ENCODE measurements at regions not wholly inside any gene's neighbourhood (a gene's known extent, or its start where the extent isn't known, plus 50 kb on each side); places are given as distances from the start of the nearest gene placed in this dataset.

DNA sequence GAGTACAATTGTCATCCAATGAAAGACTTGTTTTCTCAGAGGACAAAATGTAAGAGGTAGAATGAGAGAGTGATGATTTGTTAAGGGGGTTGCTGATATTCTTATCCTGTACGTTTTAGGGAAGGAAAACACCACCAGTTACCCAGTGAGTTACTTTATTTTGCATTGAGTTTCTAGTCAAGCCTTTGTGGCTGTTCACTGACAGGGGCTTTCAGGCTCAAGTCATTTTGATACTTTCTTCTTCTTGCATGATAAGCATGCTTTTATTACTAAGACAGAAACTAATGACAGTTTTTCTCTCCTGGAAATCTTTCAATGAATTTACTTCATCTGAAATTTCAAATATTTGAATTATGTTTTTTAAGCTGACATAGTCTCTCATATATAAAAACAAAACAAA is 710.2 kb upstream of the POM121L12 start:
- H3K4me1 ChIP-seq = no peaks in the 10 kb centered on the region
- intact Hi-C loops (cut with DNase I; ENCODE audit: low total_unique reads) = no loop called here
- no peak for TF ChIP-seq POLR2AphosphoS5 (IDR thresholded peaks at IDR 0.05)
- TF ChIP-seq, protein P1, sequence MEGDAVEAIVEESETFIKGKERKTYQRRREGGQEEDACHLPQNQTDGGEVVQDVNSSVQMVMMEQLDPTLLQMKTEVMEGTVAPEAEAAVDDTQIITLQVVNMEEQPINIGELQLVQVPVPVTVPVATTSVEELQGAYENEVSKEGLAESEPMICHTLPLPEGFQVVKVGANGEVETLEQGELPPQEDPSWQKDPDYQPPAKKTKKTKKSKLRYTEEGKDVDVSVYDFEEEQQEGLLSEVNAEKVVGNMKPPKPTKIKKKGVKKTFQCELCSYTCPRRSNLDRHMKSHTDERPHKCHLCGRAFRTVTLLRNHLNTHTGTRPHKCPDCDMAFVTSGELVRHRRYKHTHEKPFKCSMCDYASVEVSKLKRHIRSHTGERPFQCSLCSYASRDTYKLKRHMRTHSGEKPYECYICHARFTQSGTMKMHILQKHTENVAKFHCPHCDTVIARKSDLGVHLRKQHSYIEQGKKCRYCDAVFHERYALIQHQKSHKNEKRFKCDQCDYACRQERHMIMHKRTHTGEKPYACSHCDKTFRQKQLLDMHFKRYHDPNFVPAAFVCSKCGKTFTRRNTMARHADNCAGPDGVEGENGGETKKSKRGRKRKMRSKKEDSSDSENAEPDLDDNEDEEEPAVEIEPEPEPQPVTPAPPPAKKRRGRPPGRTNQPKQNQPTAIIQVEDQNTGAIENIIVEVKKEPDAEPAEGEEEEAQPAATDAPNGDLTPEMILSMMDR (IDR thresholded peaks at IDR 0.05) = no peak
- no peak for TF ChIP-seq POLR2A (IDR thresholded peaks at IDR 0.05)
- no peaks in the 10 kb centered on the region for H3K36me3 ChIP-seq
- H3K27ac ChIP-seq = no peak overlapping the region
- H3K9me3 ChIP-seq = peaks cover 9 to 19% of the 10 kb centered on the region in 2 donors
- H3K4me3 ChIP-seq = no peak overlapping the region
- no peaks in the 10 kb centered on the region for H3K27me3 ChIP-seq
- no peak for DNase-seq (ENCODE audit: low spot score in 2 of 2)

DNA sequence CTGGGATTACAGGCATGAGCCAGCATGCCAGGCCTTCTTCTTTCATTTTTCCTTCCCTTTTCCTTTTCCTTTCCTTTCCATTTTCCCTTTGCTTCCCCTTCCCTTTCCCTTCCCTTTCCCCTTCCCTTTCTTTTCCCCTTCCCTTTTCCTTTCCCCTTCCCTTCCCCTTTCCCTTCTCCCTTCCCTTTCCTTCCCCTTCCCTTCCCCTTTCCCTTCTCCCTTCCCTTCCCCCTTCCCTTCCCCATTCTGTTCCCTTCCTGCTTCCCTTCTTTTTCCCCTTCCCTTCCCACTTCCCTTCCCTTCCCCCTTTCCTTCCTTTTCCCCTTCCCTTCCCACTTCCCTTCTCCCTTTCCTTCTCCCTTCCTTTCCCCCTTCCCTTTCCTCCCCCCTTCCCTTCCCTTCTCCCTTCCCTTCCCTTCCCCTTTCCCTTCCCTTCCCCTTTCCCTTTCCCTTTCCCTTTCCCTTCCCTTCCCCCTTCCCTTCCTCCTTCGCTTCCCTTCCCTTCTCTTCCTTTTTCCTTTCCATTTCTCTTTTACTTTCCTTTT is 712.2 kb upstream of the POM121L12 start:
- H3K4me1 ChIP-seq = no peaks in the 10 kb centered on the region
- no peak for TF ChIP-seq POLR2AphosphoS5 (IDR thresholded peaks at IDR 0.05)
- TF ChIP-seq, protein P1 (IDR thresholded peaks at IDR 0.05) = no peak
- TF ChIP-seq POLR2A (IDR thresholded peaks at IDR 0.05) = no peak
- H3K27me3 ChIP-seq = no peaks in the 10 kb centered on the region
- no peaks in the 10 kb centered on the region for H3K36me3 ChIP-seq
- peaks cover 9 to 14% of the 10 kb centered on the region in 2 donors for H3K9me3 ChIP-seq
- H3K4me3 ChIP-seq = no peak overlapping the region
- no peak overlapping the region for H3K27ac ChIP-seq
- DNase-seq (ENCODE audit: low spot score in 2 of 2) = no peak
- intact Hi-C loops (cut with DNase I; ENCODE audit: low total_unique reads) = no loop called here

DNA sequence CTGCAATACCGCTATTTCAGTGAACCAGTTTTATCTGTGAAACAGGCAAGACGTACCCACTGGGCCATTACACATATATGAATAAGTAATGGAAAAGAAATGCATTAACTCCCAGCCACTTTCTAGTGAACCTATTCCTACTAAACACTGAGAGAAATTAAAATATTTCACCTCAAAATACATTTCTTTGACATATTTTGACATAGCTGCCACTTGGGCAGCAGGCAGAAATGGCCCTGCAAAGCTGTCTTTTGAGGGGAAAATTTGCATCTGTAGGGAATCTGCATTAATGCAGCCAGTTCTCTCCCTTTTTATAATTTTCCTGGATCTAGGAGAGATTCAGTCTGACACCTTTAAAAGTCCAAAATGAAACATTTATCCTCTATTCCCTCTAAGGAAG is 714.8 kb upstream of the POM121L12 start:
- Histone ChIP-seq H3K9me3 (peaks cover 7 to 9% of the 10 kb centered on the region in 2 donors), H3K27me3 (no peaks in the 10 kb centered on the region), H3K4me3 (no peak overlapping the region), H3K4me1 (no peaks in the 10 kb centered on the region), H3K36me3 (no peaks in the 10 kb centered on the region), H3K27ac (no peak overlapping the region)
- intact Hi-C loops (cut with DNase I; ENCODE audit: low total_unique reads) = no loop called here
- TF ChIP-seq POLR2AphosphoS5 (IDR thresholded peaks at IDR 0.05) = no peak
- DNase-seq (ENCODE audit: low spot score in 2 of 2) = no peak

DNA sequence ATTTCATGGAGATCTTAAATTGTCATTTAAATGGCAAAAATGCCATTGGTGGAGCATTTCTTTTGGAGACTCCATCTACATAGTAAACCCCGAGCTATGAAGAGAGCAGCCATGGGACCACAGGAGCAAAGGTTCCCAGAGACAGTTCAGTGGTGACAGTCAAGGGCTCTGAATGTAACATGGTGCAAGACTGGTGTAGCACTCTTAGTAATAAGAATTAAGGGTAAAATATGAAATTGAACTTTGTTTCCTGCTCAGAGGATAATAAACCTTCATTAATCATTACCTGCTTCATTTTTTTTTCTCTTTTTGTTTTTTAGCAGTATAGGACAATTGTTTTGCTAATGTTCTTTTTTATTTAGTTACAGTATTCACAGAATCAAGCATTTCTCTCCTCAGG is 717.5 kb upstream of the POM121L12 start:
- no peaks in the 10 kb centered on the region for H3K27me3 ChIP-seq
- intact Hi-C loops (cut with DNase I; ENCODE audit: low total_unique reads) = no loop called here
- H3K4me3 ChIP-seq = no peak overlapping the region

DNA sequence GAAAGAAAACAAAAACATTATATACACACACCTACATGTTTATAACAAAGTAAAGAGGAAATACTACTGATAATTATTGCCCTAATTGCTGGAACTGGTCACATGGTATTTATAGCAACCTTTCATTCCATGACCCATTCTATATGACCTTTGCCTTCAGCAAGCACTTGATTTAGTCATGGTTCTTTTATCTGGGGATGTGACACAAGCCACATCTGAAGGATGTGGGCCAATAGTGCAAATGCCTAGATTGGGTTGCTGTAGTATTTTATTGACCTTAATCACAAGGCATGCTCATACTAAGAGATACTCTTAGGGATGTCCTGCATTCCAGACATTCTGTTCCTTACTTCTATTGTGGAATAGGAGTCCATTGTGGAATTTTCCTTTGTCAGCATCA is 723.5 kb upstream of the POM121L12 start:
- H3K4me3 ChIP-seq = no peak overlapping the region
- no peak for DNase-seq (ENCODE audit: low spot score in 2 of 2)
- H3K27ac ChIP-seq = no peak overlapping the region
- H3K36me3 ChIP-seq = no peaks in the 10 kb centered on the region
- H3K4me1 ChIP-seq = no peaks in the 10 kb centered on the region
- intact Hi-C loops (cut with DNase I; ENCODE audit: low total_unique reads) = no loop called here
- no peaks in the 10 kb centered on the region for H3K9me3 ChIP-seq
- H3K27me3 ChIP-seq = no peaks in the 10 kb centered on the region
- TF ChIP-seq POLR2AphosphoS5 (IDR thresholded peaks at IDR 0.05) (no peak), POLR2A (IDR thresholded peaks at IDR 0.05) (no peak)
- TF ChIP-seq, protein P1 (IDR thresholded peaks at IDR 0.05) = no peak

More for the DNA sequence above, 717.5 kb upstream of the POM121L12 start:
- DNase-seq (ENCODE audit: low spot score in 2 of 2) = no peak
- peaks cover 2% of the 10 kb centered on the region in 2 donors for H3K9me3 ChIP-seq
- H3K4me1 ChIP-seq = no peaks in the 10 kb centered on the region
- TF ChIP-seq POLR2AphosphoS5 (IDR thresholded peaks at IDR 0.05) (no peak), POLR2A (IDR thresholded peaks at IDR 0.05) (no peak)
- TF ChIP-seq, protein P1 (IDR thresholded peaks at IDR 0.05) = no peak
- H3K27ac ChIP-seq = no peak overlapping the region
- no peaks in the 10 kb centered on the region for H3K36me3 ChIP-seq

DNA sequence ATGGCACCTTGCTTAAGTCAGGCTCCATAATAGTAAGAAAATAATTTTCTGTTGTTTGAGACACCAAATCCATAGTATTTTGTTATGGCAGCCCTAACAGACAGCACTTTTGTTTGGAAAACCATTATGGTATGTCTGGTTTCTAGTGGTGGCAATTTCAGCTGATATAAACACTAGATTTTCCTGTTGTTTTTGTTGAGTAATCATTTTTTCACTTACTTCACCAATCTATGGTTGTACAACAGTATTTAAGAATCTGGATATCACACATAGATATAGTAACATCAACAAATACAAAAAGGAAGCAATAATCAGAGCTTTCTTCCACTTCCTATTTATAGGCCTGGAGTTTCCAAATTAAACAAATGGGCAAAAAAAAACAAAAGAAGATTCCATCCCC is 725.8 kb upstream of the POM121L12 start:
- Histone ChIP-seq H3K4me1 (no peaks in the 10 kb centered on the region), H3K4me3 (no peak overlapping the region), H3K27ac (no peak overlapping the region), H3K27me3 (no peaks in the 10 kb centered on the region), H3K36me3 (no peaks in the 10 kb centered on the region), H3K9me3 (no peaks in the 10 kb centered on the region)
- TF ChIP-seq, protein P1 (IDR thresholded peaks at IDR 0.05) = no peak
- DNase-seq (ENCODE audit: low spot score in 2 of 2) = no peak
- intact Hi-C loops (cut with DNase I; ENCODE audit: low total_unique reads) = no loop called here

All from breast epithelium (tissue), 4 donors.